A549 (cell line): ENCODE measurements at regions not wholly inside any gene's neighbourhood (a gene's known extent, or its start where the extent isn't known, plus 50 kb on each side); places are given as distances from the start of the nearest gene placed in this dataset.

Experiments
- ATAC-seq, 2 experiments: fragments of 200-7000 bp in 1 of 2; fragments of >200 bp in 1 of 2; cut with Nextera tagmentation in 1 of 2; cut with Tn5 transposase in 1 of 2; 3 replicates each; pipeline versions ENCODE4 v1.8.0 to v1.9.1; 2018 to 2020; ENCODE audit warnings: mild to moderate bottlenecking in 1 of 2, moderate library complexity in 1 of 2
- CTCF ChIA-PET: fragments of 300-600 bp; sonication (Branson Sonifier 250); formaldehyde crosslinking; extraction: SDS; loops from one replicate; lab custom pipeline; 2021; ENCODE audit warnings: antibody characterized with exemption, inconsistent platforms; lab: Yijun Ruan, JAX
- POLR2A ChIA-PET: fragments of 350-600 bp; formaldehyde crosslinking; extraction: SDS; loops from one replicate; lab custom pipeline; 2021; ENCODE audit warnings: antibody characterized with exemption, inconsistent platforms; lab: Yijun Ruan, JAX
- DNase-seq, 2 experiments: peaks; one replicate each; pipeline versions ENCODE4 v3.0.0 to v3.0.0-alpha.2; 2011 to 2016; ENCODE audit warnings: low read depth in 1 of 2, low spot score in 1 of 2
- FAIRE-seq: peaks from 2 replicates; lab custom pipeline; 2011; peaks lifted over from hg19 to GRCh38; lab: Jason Lieb, UNC
- H3K27ac ChIP-seq, 2 experiments: fragments of >200 bp; sonication (Bioruptor Twin); formaldehyde crosslinking; 3 replicates each; pipeline ENCODE4 v1.5.1; 2016 to 2017
- H3K4me1 ChIP-seq: fragments of >200 bp; sonication (Bioruptor Twin); formaldehyde crosslinking; 3 replicates; pipeline ENCODE4 v1.6.1; 2016
- H3K4me2 ChIP-seq: fragments of >200 bp; sonication (Bioruptor Twin); formaldehyde crosslinking; 3 replicates; pipeline ENCODE4 v1.6.1; 2016
- H3K4me3 ChIP-seq: fragments of >200 bp; sonication (Bioruptor Twin); formaldehyde crosslinking; 3 replicates; pipeline ENCODE4 v1.5.1; 2016
- H3K9me3 ChIP-seq: fragments of >200 bp; sonication (Bioruptor Twin); formaldehyde crosslinking; 3 replicates; pipeline ENCODE4 v1.6.1; 2016
- CBX2 ChIP-seq: fragments of 200-600 bp; sonication (generic); IDR thresholded peaks from 2 replicates; pipeline ENCODE4 v1.6.1; 2016; ENCODE audit warnings: low read depth, mild to moderate bottlenecking, borderline replicate concordance
- CHD4 ChIP-seq: fragments of 200-600 bp; sonication (generic); IDR thresholded peaks from 2 replicates; pipeline ENCODE4 v1.6.1; 2016; ENCODE audit warnings: antibody characterized with exemption, mild to moderate bottlenecking, borderline replicate concordance
- EHF ChIP-seq: fragments of 250-450 bp; sonication (Bioruptor Pico); IDR thresholded peaks from 2 replicates; pipeline ENCODE4 v1.5.0; 2020; ENCODE audit warnings: mild to moderate bottlenecking
- EHMT2 ChIP-seq: fragments of 200-600 bp; sonication (generic); IDR thresholded peaks from 2 replicates; pipeline ENCODE4 v1.6.1; 2016; ENCODE audit warnings: antibody characterized with exemption, low read depth, mild to moderate bottlenecking, moderate library complexity
- ESRRA ChIP-seq: fragments of 150-350 bp; IDR thresholded peaks from 2 replicates; pipeline ENCODE4 v1.6.1; 2014; ENCODE audit warnings: mild to moderate bottlenecking, low read length, borderline replicate concordance
- FOSL2 ChIP-seq, 2 experiments: fragments of 450-650 bp in 1 of 2; fragments of >200 bp in 1 of 2; sonication (Bioruptor Twin) in 1 of 2; formaldehyde crosslinking; IDR thresholded peaks; 2 replicates each; pipeline versions ENCODE4 v1.5.0 to v1.6.1; 2016 to 2020; ENCODE audit warnings: mild to moderate bottlenecking in 1 of 2, moderate library complexity in 1 of 2
- HDAC2 ChIP-seq: fragments of 200-600 bp; sonication (generic); IDR thresholded peaks from 2 replicates; pipeline ENCODE4 v1.6.1; 2016
- HMGXB4 ChIP-seq: fragments of 250-450 bp; sonication (Bioruptor Pico); IDR thresholded peaks from 2 replicates; pipeline ENCODE4 v1.5.0; 2021; ENCODE audit warnings: mild to moderate bottlenecking, moderate library complexity, borderline replicate concordance
- HOXA7 ChIP-seq: fragments of 250-450 bp; sonication (Bioruptor Pico); IDR thresholded peaks from 2 replicates; pipeline ENCODE4 v1.5.0; 2020; ENCODE audit warnings: mild to moderate bottlenecking, moderate library complexity
- HOXB13 ChIP-seq: fragments of 250-450 bp; sonication (Bioruptor Pico); IDR thresholded peaks from 2 replicates; pipeline ENCODE4 v1.5.0; 2020; ENCODE audit warnings: low read depth, mild to moderate bottlenecking, moderate library complexity
- JUN ChIP-seq, 2 experiments: fragments of >200 bp; sonication (Bioruptor Twin); formaldehyde crosslinking; IDR thresholded peaks; 2 replicates in 1 of 2; 3 replicates in 1 of 2; pipeline ENCODE4 v1.6.1; 2016 to 2017
- KDM1A ChIP-seq: fragments of 200-600 bp; sonication (generic); IDR thresholded peaks from 2 replicates; pipeline ENCODE4 v1.6.1; 2016; ENCODE audit warnings: low read depth, mild to moderate bottlenecking
- KDM5A ChIP-seq: fragments of 200-600 bp; sonication (generic); IDR thresholded peaks from 2 replicates; pipeline ENCODE4 v1.6.1; 2016; ENCODE audit warnings: antibody characterized with exemption, mild to moderate bottlenecking
- MYC ChIP-seq: IDR thresholded peaks from 2 replicates; pipeline ENCODE4 v1.6.1; 2012; ENCODE audit warnings: mild to moderate bottlenecking, inconsistent platforms, low read length, improper control_type of control experiment, borderline replicate concordance
- NFE2L2 ChIP-seq: fragments of 150-350 bp; conservative IDR thresholded peaks from 2 replicates; pipeline ENCODE4 v1.6.1; 2014; ENCODE audit warnings: low read length
- NPAS2 ChIP-seq: fragments of 250-450 bp; sonication (Bioruptor Pico); IDR thresholded peaks from 2 replicates; pipeline ENCODE4 v1.8.0; 2022; ENCODE audit warnings: mild to moderate bottlenecking, moderate library complexity, borderline replicate concordance
- NR3C1 ChIP-seq: fragments of >200 bp; sonication (Bioruptor Twin); formaldehyde crosslinking; IDR thresholded peaks from 3 replicates; pipeline ENCODE4 v1.6.1; 2017
- POLR2A ChIP-seq: IDR thresholded peaks from 2 replicates; pipeline ENCODE4 v1.6.1; 2012; ENCODE audit warnings: mild to moderate bottlenecking, low read length
- POLR2AphosphoS2 ChIP-seq: conservative IDR thresholded peaks from 2 replicates; pipeline ENCODE4 v1.6.1; 2012; ENCODE audit warnings: low read length, improper control_type of control experiment, inconsistent platforms
- RAD21 ChIP-seq, 2 experiments: fragments of >200 bp in 1 of 2; sonication (Bioruptor Twin) in 1 of 2; formaldehyde crosslinking in 1 of 2; IDR thresholded peaks in 1 of 2; conservative IDR thresholded peaks in 1 of 2; 2 replicates in 1 of 2; 3 replicates in 1 of 2; pipeline ENCODE4 v1.6.1; 2012 to 2018; ENCODE audit warnings: inconsistent platforms in 1 of 2
- RARB ChIP-seq: fragments of 250-450 bp; sonication (Bioruptor Pico); IDR thresholded peaks from 2 replicates; pipeline ENCODE4 v1.8.0; 2021; ENCODE audit warnings: mild to moderate bottlenecking, moderate library complexity
- RCOR1 ChIP-seq: fragments of 150-350 bp; IDR thresholded peaks from 2 replicates; pipeline ENCODE4 v1.6.1; 2014; ENCODE audit warnings: antibody characterized with exemption, low read length, low read depth
- RNF2 ChIP-seq: fragments of 200-600 bp; sonication (generic); IDR thresholded peaks from 2 replicates; pipeline ENCODE4 v1.6.1; 2016; ENCODE audit warnings: low read depth, mild to moderate bottlenecking, antibody characterized with exemption, moderate library complexity, borderline replicate concordance
- SMC3 ChIP-seq: fragments of >200 bp; sonication (Bioruptor Twin); formaldehyde crosslinking; IDR thresholded peaks from 3 replicates; pipeline ENCODE4 v1.6.1; 2018; ENCODE audit warnings: inconsistent platforms
- TFCP2L1 ChIP-seq: fragments of 250-450 bp; sonication (Bioruptor Pico); IDR thresholded peaks from 2 replicates; pipeline ENCODE4 v1.5.0; 2021; ENCODE audit warnings: mild to moderate bottlenecking
- TP53 ChIP-seq: fragments of 250-450 bp; sonication (Bioruptor Pico); IDR thresholded peaks from 2 replicates; pipeline ENCODE4 v1.5.0; 2021; ENCODE audit warnings: mild to moderate bottlenecking, moderate library complexity
- USF2 ChIP-seq: fragments of 450-650 bp; IDR thresholded peaks from 2 replicates; pipeline ENCODE4 v1.6.1; 2014; ENCODE audit warnings: antibody characterized with exemption
- ZFP36 ChIP-seq: fragments of 450-650 bp; IDR thresholded peaks from 2 replicates; pipeline ENCODE4 v1.6.1; 2014; ENCODE audit warnings: borderline replicate concordance; ENCODE audit not compliant: partially characterized antibody
- ZSCAN20 ChIP-seq: fragments of 250-450 bp; sonication (Bioruptor Pico); IDR thresholded peaks from 2 replicates; pipeline ENCODE4 v1.8.0; 2022; ENCODE audit warnings: mild to moderate bottlenecking, moderate library complexity
- WGBS: methylation state at CpG from one replicate; pipeline ENCODE4 v1.1.6; 2017; ENCODE audit errors: missing lambda C conversion rate; 5-methylcytosine and 5-hydroxymethylcytosine counted together
- TF ChIP-seq, protein P1 (sequence below): fragments of 150-350 bp; IDR thresholded peaks from 2 replicates; pipeline ENCODE4 v1.6.1; 2014; ENCODE audit warnings: low read depth, mild to moderate bottlenecking, low read length
- TF ChIP-seq, protein P2 (sequence below): fragments of 250-450 bp; sonication (Bioruptor Pico); IDR thresholded peaks from 2 replicates; pipeline ENCODE4 v1.5.0; 2020; ENCODE audit warnings: low read depth, mild to moderate bottlenecking, moderate library complexity
- TF ChIP-seq, protein P3 (sequence below): IDR thresholded peaks from 2 replicates; pipeline ENCODE4 v1.6.1; 2012

DNA sequence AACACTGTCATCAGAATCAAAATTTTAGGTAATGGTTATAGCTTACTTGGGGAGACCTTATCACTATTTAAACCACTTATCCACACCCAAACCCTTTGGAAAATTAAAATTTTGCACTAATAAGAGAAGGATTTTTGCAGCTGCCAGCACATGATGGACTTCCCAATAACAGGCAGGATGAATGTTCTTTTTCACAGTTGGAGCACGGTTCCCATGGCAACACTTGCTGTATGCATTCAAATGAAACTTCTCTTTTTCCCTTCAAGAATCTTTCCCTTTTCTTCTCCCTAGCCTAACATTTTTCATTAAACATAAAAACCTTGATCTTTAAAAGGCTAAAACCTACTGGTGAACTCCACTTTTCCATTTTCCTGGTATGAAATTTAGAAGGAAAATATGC, 768.2 kb downstream of the KCTD8 start:
- no peak overlapping the region for H3K4me2 ChIP-seq
- TF ChIP-seq ZFP36 (no peak), KDM5A (no peak), HOXA7 (CRISPR knock-in tag) (no peak), TP53 (CRISPR knock-in tag) (no peak), EHF (CRISPR knock-in tag) (no peak), EHMT2 (no peak), SMC3 (no peak), RAD21 (conservative IDR thresholded peaks at IDR 0.05 in 1 of 2, IDR thresholded peaks at IDR 0.05 in 1 of 2) (no peak), TFCP2L1 (CRISPR knock-in tag) (no peak), HMGXB4 (CRISPR knock-in tag) (no peak), USF2 (no peak), HOXB13 (CRISPR knock-in tag) (no peak), KDM1A (no peak), HDAC2 (no peak), ZSCAN20 (CRISPR knock-in tag) (no peak), POLR2AphosphoS2 (no peak)
- TF ChIP-seq, protein P1, sequence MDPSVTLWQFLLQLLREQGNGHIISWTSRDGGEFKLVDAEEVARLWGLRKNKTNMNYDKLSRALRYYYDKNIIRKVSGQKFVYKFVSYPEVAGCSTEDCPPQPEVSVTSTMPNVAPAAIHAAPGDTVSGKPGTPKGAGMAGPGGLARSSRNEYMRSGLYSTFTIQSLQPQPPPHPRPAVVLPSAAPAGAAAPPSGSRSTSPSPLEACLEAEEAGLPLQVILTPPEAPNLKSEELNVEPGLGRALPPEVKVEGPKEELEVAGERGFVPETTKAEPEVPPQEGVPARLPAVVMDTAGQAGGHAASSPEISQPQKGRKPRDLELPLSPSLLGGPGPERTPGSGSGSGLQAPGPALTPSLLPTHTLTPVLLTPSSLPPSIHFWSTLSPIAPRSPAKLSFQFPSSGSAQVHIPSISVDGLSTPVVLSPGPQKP: no peak
- TF ChIP-seq, protein P2, sequence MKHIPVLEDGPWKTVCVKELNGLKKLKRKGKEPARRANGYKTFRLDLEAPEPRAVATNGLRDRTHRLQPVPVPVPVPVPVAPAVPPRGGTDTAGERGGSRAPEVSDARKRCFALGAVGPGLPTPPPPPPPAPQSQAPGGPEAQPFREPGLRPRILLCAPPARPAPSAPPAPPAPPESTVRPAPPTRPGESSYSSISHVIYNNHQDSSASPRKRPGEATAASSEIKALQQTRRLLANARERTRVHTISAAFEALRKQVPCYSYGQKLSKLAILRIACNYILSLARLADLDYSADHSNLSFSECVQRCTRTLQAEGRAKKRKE (CRISPR knock-in tag): no peak
- POLR2A ChIA-PET: no interaction called here
- CTCF ChIA-PET: no interaction called here
- no peak overlapping the region for H3K4me3 ChIP-seq
- FAIRE-seq (no peak), ATAC-seq (no peak), DNase-seq (no peak)
- 3% methylated on average over 1 of the region's 1 CpG for WGBS
- H3K27ac ChIP-seq: no peak overlapping the region
- H3K9me3 ChIP-seq: no peaks in the 10 kb centered on the region
- no peaks in the 10 kb centered on the region for H3K4me1 ChIP-seq

- CTCF ChIA-PET: no interaction called here
- FAIRE-seq (no peak), ATAC-seq (no peak), DNase-seq (no peak)
- no peak overlapping the region for H3K4me3 ChIP-seq
- no peaks in the 10 kb centered on the region for H3K9me3 ChIP-seq
- H3K4me2 ChIP-seq: no peak overlapping the region
- POLR2A ChIA-PET: no interaction called here
- 4% methylated on average over 3 of the region's 3 CpGs for WGBS
- no peak overlapping the region for H3K27ac ChIP-seq
- TF ChIP-seq, protein P2 (CRISPR knock-in tag): no peak
- no peaks in the 10 kb centered on the region for H3K4me1 ChIP-seq
These were observed 766.1 kb downstream of the KCTD8 start for GRCh38 chr4:43682551-43682950.

- POLR2A ChIA-PET: no interaction called here
- Histone ChIP-seq H3K27ac (no peak overlapping the region), H3K4me2 (no peak overlapping the region), H3K4me1 (no peaks in the 10 kb centered on the region), H3K9me3 (no peaks in the 10 kb centered on the region), H3K4me3 (no peak overlapping the region)
- no peak for DNase-seq
- CTCF ChIA-PET: no interaction called here
- no peak for FAIRE-seq
- ATAC-seq: no peak
- 69% methylated on average over 1 of the region's 1 CpG for WGBS
- no peak for TF ChIP-seq RARB (CRISPR knock-in tag)
- no peak for TF ChIP-seq FOSL2 (IDR thresholded peaks at IDR 0.05)
- TF ChIP-seq FOSL2 (CRISPR knock-in tag; IDR thresholded peaks at IDR 0.05): no peak
- no peak for TF ChIP-seq NR3C1
- no peak for TF ChIP-seq CHD4
- TF ChIP-seq NPAS2: no peak
- no peak for TF ChIP-seq RCOR1
- TF ChIP-seq, protein P3, sequence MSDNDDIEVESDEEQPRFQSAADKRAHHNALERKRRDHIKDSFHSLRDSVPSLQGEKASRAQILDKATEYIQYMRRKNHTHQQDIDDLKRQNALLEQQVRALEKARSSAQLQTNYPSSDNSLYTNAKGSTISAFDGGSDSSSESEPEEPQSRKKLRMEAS: no peak
- TF ChIP-seq NFE2L2: no peak
- no peak for TF ChIP-seq RNF2
- no peak for TF ChIP-seq POLR2A
- TF ChIP-seq HOXA7 (CRISPR knock-in tag): no peak
- no peak for TF ChIP-seq JUN (IDR thresholded peaks at IDR 0.05)
- TF ChIP-seq CBX2: no peak
- TF ChIP-seq HOXB13 (CRISPR knock-in tag): no peak
- no peak for TF ChIP-seq MYC
- TF ChIP-seq ESRRA: no peak
These were observed 758.5 kb downstream of the KCTD8 start for GRCh38 chr4:43690116-43690515.
